WTC11 (cell line): ENCODE measurements at regions not wholly inside any gene's neighbourhood (a gene's known extent, or its start where the extent isn't known, plus 50 kb on each side); places are given as distances from the start of the nearest gene placed in this dataset.

Source experiments
- ATAC-seq: fragments of 200-7000 bp; cut with Tn5 transposase; 2 replicates; pipeline ENCODE4 v1.10.0; 2021; ENCODE audit warnings: mild to moderate bottlenecking, moderate library complexity
- CTCF ChIA-PET: fragments of 300-600 bp; sonication (Branson Sonifier 250); formaldehyde crosslinking; loops from one replicate; lab custom pipeline; 2021; ENCODE audit warnings: antibody characterized with exemption; lab: Charles Lee
- POLR2A ChIA-PET: fragments of 350-600 bp; sonication (Branson Sonifier 250); formaldehyde crosslinking; loops from one replicate; lab custom pipeline; 2021; ENCODE audit warnings: antibody characterized with exemption; lab: Charles Lee
- DNase-seq: peaks from one replicate; pipeline ENCODE4 v3.0.0; 2021; ENCODE audit warnings: low spot score
- H3K27ac Mint-ChIP-seq: 2 replicates; pipeline ENCODE4 v1.8.0; 2021; ENCODE audit warnings: mixed read lengths
- H3K27me3 Mint-ChIP-seq: 2 replicates; pipeline ENCODE4 v1.8.0; 2021; ENCODE audit warnings: low read depth, mild to moderate bottlenecking, moderate library complexity, mixed read lengths
- H3K36me3 Mint-ChIP-seq: 2 replicates; pipeline ENCODE4 v1.8.0; 2021; ENCODE audit warnings: mixed read lengths
- H3K4me1 Mint-ChIP-seq: 2 replicates; pipeline ENCODE4 v1.8.0; 2022; ENCODE audit warnings: mixed read lengths
- H3K4me3 Mint-ChIP-seq: 2 replicates; pipeline ENCODE4 v1.8.0; 2021; ENCODE audit warnings: mild to moderate bottlenecking, moderate library complexity, mixed read lengths
- H3K9me3 Mint-ChIP-seq: 2 replicates; pipeline ENCODE4 v1.8.0; 2021; ENCODE audit warnings: mixed read lengths
- AFF4 ChIP-seq: sonication (generic); formaldehyde crosslinking; IDR thresholded peaks from 2 replicates; pipeline ENCODE4 v1.8.1; 2023; ENCODE audit warnings: mild to moderate bottlenecking, missing genetic modification reagents, borderline replicate concordance
- ATF2 ChIP-seq: sonication (generic); formaldehyde crosslinking; IDR thresholded peaks from 2 replicates; pipeline ENCODE4 v1.8.1; 2022; ENCODE audit warnings: low read depth, missing genetic modification reagents, borderline replicate concordance
- E2F1 ChIP-seq: sonication (generic); formaldehyde crosslinking; IDR thresholded peaks from 2 replicates; pipeline ENCODE4 v1.8.0; 2022; ENCODE audit warnings: mild to moderate bottlenecking, missing genetic modification reagents
- E2F4 ChIP-seq: sonication (generic); formaldehyde crosslinking; IDR thresholded peaks from 2 replicates; pipeline ENCODE4 v1.8.1; 2022; ENCODE audit warnings: low read depth, mild to moderate bottlenecking, moderate library complexity, missing genetic modification reagents, borderline replicate concordance
- HMGA2 ChIP-seq: fragments of 250-450 bp; sonication (Bioruptor Pico); IDR thresholded peaks from 2 replicates; pipeline ENCODE4 v1.4.0; 2021; ENCODE audit warnings: mild to moderate bottlenecking, moderate library complexity
- JUN ChIP-seq: sonication (generic); formaldehyde crosslinking; IDR thresholded peaks from 2 replicates; pipeline ENCODE4 v1.8.0; 2023; ENCODE audit warnings: mild to moderate bottlenecking, missing genetic modification reagents
- MYBL2 ChIP-seq: sonication (generic); formaldehyde crosslinking; IDR thresholded peaks from 2 replicates; pipeline ENCODE4 v1.8.1; 2023; ENCODE audit warnings: mild to moderate bottlenecking, moderate library complexity, missing genetic modification reagents
- NR1H2 ChIP-seq: sonication (generic); formaldehyde crosslinking; IDR thresholded peaks from 2 replicates; pipeline ENCODE4 v1.9.0; 2021; ENCODE audit warnings: mild to moderate bottlenecking, moderate library complexity, missing genetic modification reagents
- OVOL2 ChIP-seq: fragments of 250-450 bp; sonication (Bioruptor Pico); IDR thresholded peaks from 2 replicates; pipeline ENCODE4 v1.9.0; 2021; ENCODE audit warnings: mild to moderate bottlenecking, borderline replicate concordance
- PRRX2 ChIP-seq: fragments of 250-450 bp; sonication (Bioruptor Pico); IDR thresholded peaks from 2 replicates; pipeline ENCODE4 v1.8.0; 2021; ENCODE audit warnings: mild to moderate bottlenecking
- RORB ChIP-seq: fragments of 250-450 bp; sonication (Bioruptor Pico); IDR thresholded peaks from 2 replicates; pipeline ENCODE4 v1.9.0; 2021; ENCODE audit warnings: mild to moderate bottlenecking
- SMAD3 ChIP-seq: sonication (generic); formaldehyde crosslinking; IDR thresholded peaks from 2 replicates; pipeline ENCODE4 v1.8.0; 2022; ENCODE audit warnings: missing genetic modification reagents, mild to moderate bottlenecking, borderline replicate concordance
- TP53 ChIP-seq: sonication (generic); formaldehyde crosslinking; IDR thresholded peaks from 2 replicates; pipeline ENCODE4 v1.8.1; 2023; ENCODE audit warnings: mild to moderate bottlenecking, missing genetic modification reagents
- ZNF232 ChIP-seq: sonication (generic); formaldehyde crosslinking; IDR thresholded peaks from 2 replicates; pipeline ENCODE4 v1.8.0; 2022; ENCODE audit warnings: mild to moderate bottlenecking, missing genetic modification reagents
- ZNF416 ChIP-seq: fragments of 250-450 bp; sonication (Bioruptor Pico); IDR thresholded peaks from 2 replicates; pipeline ENCODE4 v1.9.0; 2021; ENCODE audit warnings: mild to moderate bottlenecking, inconsistent platforms
- ZNF423 ChIP-seq: fragments of 250-450 bp; sonication (Bioruptor Pico); IDR thresholded peaks from 2 replicates; pipeline ENCODE4 v2.1.2; 2022; ENCODE audit warnings: mild to moderate bottlenecking, moderate library complexity
- ZSCAN18 ChIP-seq: fragments of 250-450 bp; sonication (Bioruptor Pico); IDR thresholded peaks from 2 replicates; pipeline ENCODE4 v2.1.2; 2022; ENCODE audit warnings: mild to moderate bottlenecking, moderate library complexity
- TF ChIP-seq, protein P1 (sequence below): sonication (generic); formaldehyde crosslinking; IDR thresholded peaks from 2 replicates; pipeline ENCODE4 v1.8.1; 2022; ENCODE audit warnings: mild to moderate bottlenecking, missing genetic modification reagents, moderate library complexity, borderline replicate concordance
- TF ChIP-seq, protein P2 (sequence below): fragments of 250-450 bp; sonication (Bioruptor Pico); IDR thresholded peaks from 2 replicates; pipeline ENCODE4 v1.9.0; 2021; ENCODE audit warnings: mild to moderate bottlenecking

DNA sequence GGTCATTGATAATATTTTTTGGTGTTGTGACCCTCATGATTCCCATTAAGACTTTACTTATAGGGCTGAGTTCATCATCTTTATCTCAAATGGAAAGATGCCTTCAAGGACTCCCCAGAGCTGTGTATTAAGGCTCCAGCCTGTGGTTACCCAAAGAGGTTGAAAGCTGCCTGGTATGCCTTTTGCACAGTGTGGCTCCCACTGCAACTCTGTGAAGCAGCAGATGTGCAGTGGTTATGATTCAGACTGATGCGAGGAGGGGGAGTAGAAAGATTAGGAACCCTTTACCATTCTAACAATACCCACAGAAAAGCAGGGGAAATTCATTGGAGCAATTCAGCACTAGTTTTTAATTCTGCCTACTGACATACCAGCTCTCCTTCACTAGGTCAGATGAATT lies 560.0 kb downstream of the INSC start:
- H3K4me3 Mint-ChIP-seq: no peak overlapping the region
- H3K27me3 Mint-ChIP-seq: no peaks in the 10 kb centered on the region
- H3K4me1 Mint-ChIP-seq: no peaks in the 10 kb centered on the region
- H3K9me3 Mint-ChIP-seq: peaks cover 39% of the 10 kb centered on the region
- no peak overlapping the region for H3K27ac Mint-ChIP-seq
- ATAC-seq (no peak), DNase-seq (no peak)
- CTCF ChIA-PET: no interaction called here
- POLR2A ChIA-PET: no interaction called here
- TF ChIP-seq, protein P1, sequence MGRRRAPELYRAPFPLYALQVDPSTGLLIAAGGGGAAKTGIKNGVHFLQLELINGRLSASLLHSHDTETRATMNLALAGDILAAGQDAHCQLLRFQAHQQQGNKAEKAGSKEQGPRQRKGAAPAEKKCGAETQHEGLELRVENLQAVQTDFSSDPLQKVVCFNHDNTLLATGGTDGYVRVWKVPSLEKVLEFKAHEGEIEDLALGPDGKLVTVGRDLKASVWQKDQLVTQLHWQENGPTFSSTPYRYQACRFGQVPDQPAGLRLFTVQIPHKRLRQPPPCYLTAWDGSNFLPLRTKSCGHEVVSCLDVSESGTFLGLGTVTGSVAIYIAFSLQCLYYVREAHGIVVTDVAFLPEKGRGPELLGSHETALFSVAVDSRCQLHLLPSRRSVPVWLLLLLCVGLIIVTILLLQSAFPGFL (CRISPR knock-in tag): no peak
- no peak for TF ChIP-seq PRRX2 (CRISPR knock-in tag)
- TF ChIP-seq ATF2 (CRISPR knock-in tag): no peak
- no peak for TF ChIP-seq SMAD3 (CRISPR knock-in tag)
- no peak for TF ChIP-seq JUN (CRISPR knock-in tag)
- no peak for TF ChIP-seq ZNF232
- TF ChIP-seq ZSCAN18 (CRISPR knock-in tag): no peak
- TF ChIP-seq AFF4 (CRISPR knock-in tag): no peak
- TF ChIP-seq E2F4 (CRISPR knock-in tag): no peak
- no peak for TF ChIP-seq NR1H2 (CRISPR knock-in tag)
- no peak for TF ChIP-seq ZNF423
- no peak for TF ChIP-seq MYBL2 (CRISPR knock-in tag)
- no peak for TF ChIP-seq RORB
- TF ChIP-seq, protein P2, sequence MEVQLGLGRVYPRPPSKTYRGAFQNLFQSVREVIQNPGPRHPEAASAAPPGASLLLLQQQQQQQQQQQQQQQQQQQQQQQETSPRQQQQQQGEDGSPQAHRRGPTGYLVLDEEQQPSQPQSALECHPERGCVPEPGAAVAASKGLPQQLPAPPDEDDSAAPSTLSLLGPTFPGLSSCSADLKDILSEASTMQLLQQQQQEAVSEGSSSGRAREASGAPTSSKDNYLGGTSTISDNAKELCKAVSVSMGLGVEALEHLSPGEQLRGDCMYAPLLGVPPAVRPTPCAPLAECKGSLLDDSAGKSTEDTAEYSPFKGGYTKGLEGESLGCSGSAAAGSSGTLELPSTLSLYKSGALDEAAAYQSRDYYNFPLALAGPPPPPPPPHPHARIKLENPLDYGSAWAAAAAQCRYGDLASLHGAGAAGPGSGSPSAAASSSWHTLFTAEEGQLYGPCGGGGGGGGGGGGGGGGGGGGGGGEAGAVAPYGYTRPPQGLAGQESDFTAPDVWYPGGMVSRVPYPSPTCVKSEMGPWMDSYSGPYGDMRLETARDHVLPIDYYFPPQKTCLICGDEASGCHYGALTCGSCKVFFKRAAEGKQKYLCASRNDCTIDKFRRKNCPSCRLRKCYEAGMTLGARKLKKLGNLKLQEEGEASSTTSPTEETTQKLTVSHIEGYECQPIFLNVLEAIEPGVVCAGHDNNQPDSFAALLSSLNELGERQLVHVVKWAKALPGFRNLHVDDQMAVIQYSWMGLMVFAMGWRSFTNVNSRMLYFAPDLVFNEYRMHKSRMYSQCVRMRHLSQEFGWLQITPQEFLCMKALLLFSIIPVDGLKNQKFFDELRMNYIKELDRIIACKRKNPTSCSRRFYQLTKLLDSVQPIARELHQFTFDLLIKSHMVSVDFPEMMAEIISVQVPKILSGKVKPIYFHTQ: no peak
- TF ChIP-seq E2F1 (CRISPR knock-in tag): no peak
- no peak for TF ChIP-seq HMGA2 (CRISPR knock-in tag)
- no peak for TF ChIP-seq OVOL2 (CRISPR knock-in tag)
- TF ChIP-seq TP53 (CRISPR knock-in tag): no peak
- TF ChIP-seq ZNF416 (CRISPR knock-in tag): no peak
- H3K36me3 Mint-ChIP-seq: peaks cover 19% of the 10 kb centered on the region
